SK-N-SH (cell line): ENCODE measurements at regions not wholly inside any gene's neighbourhood (a gene's known extent, or its start where the extent isn't known, plus 50 kb on each side); places are given as distances from the start of the nearest gene placed in this dataset.

Experiments
- CTCF ChIA-PET: fragments of 300-600, 350-600 bp; formaldehyde crosslinking; extraction: SDS; loops from one replicate; lab custom pipeline; 2021; lab: Yijun Ruan, JAX
- POLR2A ChIA-PET: fragments of 350-600 bp; sonication (Branson Sonifier 250); formaldehyde crosslinking; extraction: SDS; loops from one replicate; lab custom pipeline; 2020; ENCODE audit warnings: antibody characterized with exemption, inconsistent platforms; lab: Yijun Ruan, JAX
- DNase-seq: peaks from one replicate; pipeline ENCODE4 v3.0.0; 2012
- H2AFZ ChIP-seq: fragments of 200-600 bp; sonication (generic); 2 replicates; pipeline ENCODE4 v1.8.1; 2016; ENCODE audit warnings: antibody characterized with exemption, mild to moderate bottlenecking, low read depth
- H3F3A ChIP-seq: fragments of 200-600 bp; sonication (generic); replicated peaks from 2 replicates; pipeline ENCODE3; 2016; ENCODE audit warnings: antibody characterized with exemption, mild to moderate bottlenecking; ENCODE audit not compliant: insufficient read depth
- H3K27ac ChIP-seq, 2 experiments: fragments of 200-500 bp in 1 of 2; fragments of 200-600 bp in 1 of 2; sonication (Bioruptor generic) in 1 of 2; sonication (generic), shearing (Covaris generic) in 1 of 2; 2 replicates each; pipeline versions ENCODE4 v1.5.1 to v1.6.1; 2014 to 2016; ENCODE audit warnings: low read depth in 2 of 2, inconsistent platforms in 1 of 2, low read length in 1 of 2, mild to moderate bottlenecking in 1 of 2, mixed read lengths in 1 of 2
- H3K27me3 ChIP-seq: fragments of 200-600 bp; sonication (generic), shearing (Covaris generic); 2 replicates; pipeline ENCODE4 v1.6.1; 2016; ENCODE audit warnings: mixed run types; ENCODE audit not compliant: insufficient read depth
- H3K36me3 ChIP-seq, 2 experiments: fragments of 200-500 bp in 1 of 2; fragments of 200-600 bp in 1 of 2; sonication (Bioruptor generic) in 1 of 2; sonication (generic) in 1 of 2; replicated peaks in 1 of 2; 2 replicates each; pipeline versions ENCODE3 to v1.5.1; 2014 to 2016; ENCODE audit warnings: low read length in 1 of 2, mild to moderate bottlenecking in 1 of 2; ENCODE audit not compliant: insufficient read depth in 2 of 2, control insufficient read depth in 1 of 2
- H3K4me1 ChIP-seq, 2 experiments: fragments of 200-500 bp in 1 of 2; fragments of 200-600 bp in 1 of 2; sonication (Bioruptor generic) in 1 of 2; sonication (generic), shearing (Covaris generic) in 1 of 2; 2 replicates each; pipeline versions ENCODE4 v1.5.1 to v1.6.1; 2014 to 2016; ENCODE audit warnings: low read depth in 1 of 2, low read length in 1 of 2, mixed run types in 1 of 2; ENCODE audit not compliant: insufficient read depth in 2 of 2, control insufficient read depth in 1 of 2
- H3K4me2 ChIP-seq: fragments of 200-600 bp; sonication (generic), shearing (Covaris generic); 2 replicates; pipeline ENCODE4 v1.6.1; 2017; ENCODE audit warnings: mixed run types
- H3K4me3 ChIP-seq, 2 experiments: fragments of 200-500 bp in 1 of 2; fragments of 200-600 bp in 1 of 2; sonication (Bioruptor generic) in 1 of 2; sonication (generic), shearing (Covaris generic) in 1 of 2; 2 replicates each; pipeline versions ENCODE4 v1.5.1 to v1.8.1; 2014 to 2016; ENCODE audit warnings: low read depth in 2 of 2, inconsistent platforms in 1 of 2, low read length in 1 of 2, mild to moderate bottlenecking in 1 of 2, mixed read lengths in 1 of 2, moderate library complexity in 1 of 2
- H3K79me2 ChIP-seq: fragments of 200-600 bp; sonication (generic); 2 replicates; pipeline ENCODE4 v1.8.1; 2017; ENCODE audit warnings: mild to moderate bottlenecking; ENCODE audit not compliant: insufficient read depth
- H3K9ac ChIP-seq: fragments of 200-600 bp; sonication (generic); 2 replicates; pipeline ENCODE4 v1.6.1; 2017; ENCODE audit warnings: mixed run types
- H3K9me2 ChIP-seq: fragments of 200-600 bp; sonication (generic); 2 replicates; pipeline ENCODE4 v1.6.1; 2017; ENCODE audit warnings: mixed run types
- H3K9me3 ChIP-seq: fragments of 200-600 bp; sonication (generic); 2 replicates; pipeline ENCODE4 v1.6.1; 2017; ENCODE audit warnings: mixed run types, mild to moderate bottlenecking, moderate library complexity
- H4K20me1 ChIP-seq: fragments of 200-600 bp; sonication (generic); 2 replicates; pipeline ENCODE4 v1.6.1; 2017; ENCODE audit warnings: mild to moderate bottlenecking, mixed run types; ENCODE audit not compliant: insufficient read depth
- ELF1 ChIP-seq: IDR thresholded peaks from 2 replicates; pipeline ENCODE4 v1.4.0; 2012
- EP300 ChIP-seq, 2 experiments: IDR thresholded peaks; 2 replicates each; pipeline versions ENCODE4 v1.4.0 to v1.6.1; 2012; ENCODE audit warnings: borderline replicate concordance in 1 of 2, low read depth in 1 of 2, low read length in 1 of 2
- FOXJ3 ChIP-seq: sonication (generic); formaldehyde crosslinking; IDR thresholded peaks from 2 replicates; pipeline ENCODE4 v1.5.1; 2020; ENCODE audit warnings: mild to moderate bottlenecking, missing genetic modification reagents
- FOXM1 ChIP-seq: IDR thresholded peaks from 2 replicates; pipeline ENCODE4 v1.4.0; 2012; ENCODE audit warnings: low read depth, mild to moderate bottlenecking
- JUND ChIP-seq: IDR thresholded peaks from 2 replicates; pipeline ENCODE4 v1.4.0; 2012
- MEF2A ChIP-seq: IDR thresholded peaks from 2 replicates; pipeline ENCODE4 v1.4.0; 2012; ENCODE audit warnings: low read depth, borderline replicate concordance
- MXI1 ChIP-seq: IDR thresholded peaks from 2 replicates; pipeline ENCODE4 v1.6.1; 2012; ENCODE audit warnings: mild to moderate bottlenecking, low read depth, low read length, improper control_type of control experiment
- NFIC ChIP-seq: IDR thresholded peaks from 2 replicates; pipeline ENCODE4 v1.4.0; 2012; ENCODE audit warnings: borderline replicate concordance
- NRF1 ChIP-seq: IDR thresholded peaks from 2 replicates; pipeline ENCODE4 v1.6.1; 2012; ENCODE audit warnings: low read depth, mild to moderate bottlenecking, low read length
- POLR2AphosphoS5 ChIP-seq: IDR thresholded peaks from 2 replicates; pipeline ENCODE4 v1.6.1; 2012; ENCODE audit warnings: low read depth, low read length
- RAD21 ChIP-seq: IDR thresholded peaks from 2 replicates; pipeline ENCODE4 v1.6.1; 2012; ENCODE audit warnings: mild to moderate bottlenecking, low read length
- RCOR1 ChIP-seq: fragments of 150-350 bp; IDR thresholded peaks from 2 replicates; pipeline ENCODE4 v1.6.1; 2017; ENCODE audit warnings: antibody characterized with exemption, low read length
- RXRA ChIP-seq: IDR thresholded peaks from 2 replicates; pipeline ENCODE4 v1.4.0; 2012; ENCODE audit warnings: low read depth, mild to moderate bottlenecking, borderline replicate concordance
- SIN3A ChIP-seq: IDR thresholded peaks from 2 replicates; pipeline ENCODE4 v1.6.1; 2012; ENCODE audit warnings: low read depth, mild to moderate bottlenecking, low read length, moderate library complexity, borderline replicate concordance
- TCF12 ChIP-seq: IDR thresholded peaks from 2 replicates; pipeline ENCODE4 v1.4.0; 2012
- TEAD4 ChIP-seq: IDR thresholded peaks from 2 replicates; pipeline ENCODE4 v1.4.0; 2012; ENCODE audit warnings: mild to moderate bottlenecking, borderline replicate concordance; ENCODE audit not compliant: insufficient read depth
- YY1 ChIP-seq: IDR thresholded peaks from 2 replicates; pipeline ENCODE4 v1.4.0; 2012; ENCODE audit warnings: low read depth, mild to moderate bottlenecking
- WGBS: methylation state at CpG from one replicate; pipeline ENCODE4 v1.1.6; 2017; ENCODE audit warnings: low lambda C conversion rate; 5-methylcytosine and 5-hydroxymethylcytosine counted together
- TF ChIP-seq, protein P1 (sequence below): fragments of 200-600 bp; sonication (generic); IDR thresholded peaks from 2 replicates; pipeline ENCODE4 v1.6.1; 2017; ENCODE audit warnings: antibody characterized with exemption, mild to moderate bottlenecking, moderate library complexity
- TF ChIP-seq, protein P2 (sequence below): IDR thresholded peaks from 2 replicates; pipeline ENCODE4 v1.4.0; 2012; ENCODE audit warnings: low read depth, borderline replicate concordance
- TF ChIP-seq, protein P3 (sequence below): IDR thresholded peaks from 2 replicates; pipeline ENCODE4 v1.4.0; 2012; ENCODE audit warnings: low read depth, borderline replicate concordance
- TF ChIP-seq, protein P4 (sequence below): IDR thresholded peaks from 2 replicates; pipeline ENCODE4 v1.6.1; 2012; ENCODE audit warnings: mild to moderate bottlenecking, low read depth, low read length, moderate library complexity
- TF ChIP-seq, protein P5 (sequence below): fragments of 150-350 bp; IDR thresholded peaks from 2 replicates; pipeline ENCODE4 v1.6.1; 2017; ENCODE audit warnings: antibody characterized with exemption, low read length, low read depth, borderline replicate concordance

DNA sequence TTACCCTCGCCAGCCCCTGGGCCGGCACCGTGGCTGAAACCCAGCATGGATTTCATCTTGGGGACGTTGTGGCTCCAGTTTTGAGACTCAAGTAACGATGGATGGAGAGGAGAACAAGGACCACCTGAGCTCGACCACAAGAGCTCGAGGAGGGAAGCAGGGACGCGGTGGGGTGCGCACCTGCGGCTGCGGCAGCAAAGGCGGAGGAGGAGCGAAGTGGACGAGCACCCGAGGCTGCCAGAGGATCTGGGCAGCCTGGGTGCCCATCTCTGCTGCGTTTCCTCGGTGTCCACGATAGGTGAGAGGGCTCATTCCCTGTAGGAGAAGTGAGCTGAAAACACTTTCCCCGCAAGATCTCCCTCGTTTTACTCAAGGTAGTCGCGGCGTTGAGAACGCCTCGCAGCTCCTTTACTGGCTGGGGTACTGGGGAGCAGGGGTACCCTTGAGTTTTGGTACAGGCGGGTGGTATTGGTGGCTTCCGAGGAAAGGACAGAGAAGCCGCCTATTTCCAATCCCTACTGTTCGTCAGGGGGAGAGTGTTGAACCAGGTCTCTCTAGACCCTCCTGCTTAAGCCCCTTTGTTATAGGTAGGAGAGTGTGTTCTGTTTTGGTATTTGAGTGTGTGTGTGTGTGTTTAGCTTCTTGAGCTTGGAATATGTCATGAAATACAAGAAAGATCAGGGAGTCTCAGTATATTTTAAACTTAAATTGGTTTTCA lies 137.7 kb downstream of the TRIM27 start (continued):
- TF ChIP-seq NRF1 (no peak), RCOR1 (no peak), EP300 (IDR thresholded peaks at IDR 0.05; ENCODE audit: borderline replicate concordance in 1 of 2, low read depth in 1 of 2, low read length in 1 of 2) (no peak), POLR2AphosphoS5 (no peak), SIN3A (no peak), RAD21 (no peak)
- TF ChIP-seq, all 33 proteins: peak for 0

DNA sequence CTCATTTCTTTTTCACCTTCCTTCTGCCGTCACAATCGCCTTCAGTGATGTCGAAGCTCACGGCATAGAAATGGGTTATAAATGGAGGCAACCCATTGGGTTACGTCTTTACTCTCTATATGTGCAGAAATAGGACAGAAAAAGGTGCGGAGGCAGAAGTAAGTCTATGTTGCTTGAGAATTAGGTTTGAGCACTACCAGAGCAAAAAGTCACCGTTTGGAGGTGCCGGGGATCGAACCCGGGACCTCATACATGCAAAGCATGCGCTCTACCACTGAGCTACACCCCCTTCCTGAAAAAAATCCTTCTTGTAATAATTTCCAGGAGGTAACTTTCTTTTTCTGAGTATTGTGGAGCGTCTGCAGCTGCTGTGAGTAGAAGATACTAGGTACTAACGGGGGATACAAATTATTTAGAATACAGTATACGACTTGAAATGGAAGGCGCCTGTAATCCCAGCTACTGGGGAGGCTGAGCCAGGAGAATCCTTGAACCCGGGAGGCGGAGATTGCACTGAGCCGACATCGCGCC lies 134.2 kb downstream of the TRIM27 start:
- CTCF ChIA-PET: no interaction called here
- Histone ChIP-seq H4K20me1 (no peaks in the 10 kb centered on the region), H3K4me3 (peak overlapping the region; percentile 55 to 68), H3K9ac (no peak overlapping the region), H3K9me2 (no peaks in the 10 kb centered on the region), H3K36me3 (no peaks in the 10 kb centered on the region), H3K4me2 (peak overlapping the region; percentile 68), H2AFZ (peak overlapping the region; percentile 78; the same call in 1 of the 2 replicates), H3K79me2 (no peaks in the 10 kb centered on the region), H3F3A (no peaks in the 10 kb centered on the region), H3K27me3 (peaks cover 64% of the 10 kb centered on the region), H3K4me1 (peaks cover 0 to 4% of the 10 kb centered on the region in 2 experiments; a peak in 1 of 4 replicates), H3K9me3 (no peaks in the 10 kb centered on the region), H3K27ac (no peak overlapping the region)
- 8% methylated on average over 20 of the region's 20 CpGs for WGBS
- no peak for DNase-seq
- POLR2A ChIA-PET: no interaction called here
- TF ChIP-seq TCF12 (0 out of 2 replicates have a peak, but pooled peaks have one; percentile 7), FOXJ3 (no peak), TEAD4 (peak; percentile 50; the same call in 1 of the 2 replicates), RXRA (no peak), NRF1 (no peak), JUND (no peak), MXI1 (no peak), POLR2AphosphoS5 (no peak), SIN3A (no peak), FOXM1 (no peak), YY1 (no peak), NFIC (no peak), MEF2A (no peak), ELF1 (no peak)
- TF ChIP-seq, protein P1, sequence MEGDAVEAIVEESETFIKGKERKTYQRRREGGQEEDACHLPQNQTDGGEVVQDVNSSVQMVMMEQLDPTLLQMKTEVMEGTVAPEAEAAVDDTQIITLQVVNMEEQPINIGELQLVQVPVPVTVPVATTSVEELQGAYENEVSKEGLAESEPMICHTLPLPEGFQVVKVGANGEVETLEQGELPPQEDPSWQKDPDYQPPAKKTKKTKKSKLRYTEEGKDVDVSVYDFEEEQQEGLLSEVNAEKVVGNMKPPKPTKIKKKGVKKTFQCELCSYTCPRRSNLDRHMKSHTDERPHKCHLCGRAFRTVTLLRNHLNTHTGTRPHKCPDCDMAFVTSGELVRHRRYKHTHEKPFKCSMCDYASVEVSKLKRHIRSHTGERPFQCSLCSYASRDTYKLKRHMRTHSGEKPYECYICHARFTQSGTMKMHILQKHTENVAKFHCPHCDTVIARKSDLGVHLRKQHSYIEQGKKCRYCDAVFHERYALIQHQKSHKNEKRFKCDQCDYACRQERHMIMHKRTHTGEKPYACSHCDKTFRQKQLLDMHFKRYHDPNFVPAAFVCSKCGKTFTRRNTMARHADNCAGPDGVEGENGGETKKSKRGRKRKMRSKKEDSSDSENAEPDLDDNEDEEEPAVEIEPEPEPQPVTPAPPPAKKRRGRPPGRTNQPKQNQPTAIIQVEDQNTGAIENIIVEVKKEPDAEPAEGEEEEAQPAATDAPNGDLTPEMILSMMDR: no peak
- TF ChIP-seq, protein P2, sequence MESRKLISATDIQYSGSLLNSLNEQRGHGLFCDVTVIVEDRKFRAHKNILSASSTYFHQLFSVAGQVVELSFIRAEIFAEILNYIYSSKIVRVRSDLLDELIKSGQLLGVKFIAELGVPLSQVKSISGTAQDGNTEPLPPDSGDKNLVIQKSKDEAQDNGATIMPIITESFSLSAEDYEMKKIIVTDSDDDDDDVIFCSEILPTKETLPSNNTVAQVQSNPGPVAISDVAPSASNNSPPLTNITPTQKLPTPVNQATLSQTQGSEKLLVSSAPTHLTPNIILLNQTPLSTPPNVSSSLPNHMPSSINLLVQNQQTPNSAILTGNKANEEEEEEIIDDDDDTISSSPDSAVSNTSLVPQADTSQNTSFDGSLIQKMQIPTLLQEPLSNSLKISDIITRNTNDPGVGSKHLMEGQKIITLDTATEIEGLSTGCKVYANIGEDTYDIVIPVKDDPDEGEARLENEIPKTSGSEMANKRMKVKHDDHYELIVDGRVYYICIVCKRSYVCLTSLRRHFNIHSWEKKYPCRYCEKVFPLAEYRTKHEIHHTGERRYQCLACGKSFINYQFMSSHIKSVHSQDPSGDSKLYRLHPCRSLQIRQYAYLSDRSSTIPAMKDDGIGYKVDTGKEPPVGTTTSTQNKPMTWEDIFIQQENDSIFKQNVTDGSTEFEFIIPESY: no peak
- TF ChIP-seq, protein P3, sequence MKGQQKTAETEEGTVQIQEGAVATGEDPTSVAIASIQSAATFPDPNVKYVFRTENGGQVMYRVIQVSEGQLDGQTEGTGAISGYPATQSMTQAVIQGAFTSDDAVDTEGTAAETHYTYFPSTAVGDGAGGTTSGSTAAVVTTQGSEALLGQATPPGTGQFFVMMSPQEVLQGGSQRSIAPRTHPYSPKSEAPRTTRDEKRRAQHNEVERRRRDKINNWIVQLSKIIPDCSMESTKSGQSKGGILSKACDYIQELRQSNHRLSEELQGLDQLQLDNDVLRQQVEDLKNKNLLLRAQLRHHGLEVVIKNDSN: no peak
- TF ChIP-seq, protein P4, sequence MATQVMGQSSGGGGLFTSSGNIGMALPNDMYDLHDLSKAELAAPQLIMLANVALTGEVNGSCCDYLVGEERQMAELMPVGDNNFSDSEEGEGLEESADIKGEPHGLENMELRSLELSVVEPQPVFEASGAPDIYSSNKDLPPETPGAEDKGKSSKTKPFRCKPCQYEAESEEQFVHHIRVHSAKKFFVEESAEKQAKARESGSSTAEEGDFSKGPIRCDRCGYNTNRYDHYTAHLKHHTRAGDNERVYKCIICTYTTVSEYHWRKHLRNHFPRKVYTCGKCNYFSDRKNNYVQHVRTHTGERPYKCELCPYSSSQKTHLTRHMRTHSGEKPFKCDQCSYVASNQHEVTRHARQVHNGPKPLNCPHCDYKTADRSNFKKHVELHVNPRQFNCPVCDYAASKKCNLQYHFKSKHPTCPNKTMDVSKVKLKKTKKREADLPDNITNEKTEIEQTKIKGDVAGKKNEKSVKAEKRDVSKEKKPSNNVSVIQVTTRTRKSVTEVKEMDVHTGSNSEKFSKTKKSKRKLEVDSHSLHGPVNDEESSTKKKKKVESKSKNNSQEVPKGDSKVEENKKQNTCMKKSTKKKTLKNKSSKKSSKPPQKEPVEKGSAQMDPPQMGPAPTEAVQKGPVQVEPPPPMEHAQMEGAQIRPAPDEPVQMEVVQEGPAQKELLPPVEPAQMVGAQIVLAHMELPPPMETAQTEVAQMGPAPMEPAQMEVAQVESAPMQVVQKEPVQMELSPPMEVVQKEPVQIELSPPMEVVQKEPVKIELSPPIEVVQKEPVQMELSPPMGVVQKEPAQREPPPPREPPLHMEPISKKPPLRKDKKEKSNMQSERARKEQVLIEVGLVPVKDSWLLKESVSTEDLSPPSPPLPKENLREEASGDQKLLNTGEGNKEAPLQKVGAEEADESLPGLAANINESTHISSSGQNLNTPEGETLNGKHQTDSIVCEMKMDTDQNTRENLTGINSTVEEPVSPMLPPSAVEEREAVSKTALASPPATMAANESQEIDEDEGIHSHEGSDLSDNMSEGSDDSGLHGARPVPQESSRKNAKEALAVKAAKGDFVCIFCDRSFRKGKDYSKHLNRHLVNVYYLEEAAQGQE: no peak
- TF ChIP-seq, protein P5, sequence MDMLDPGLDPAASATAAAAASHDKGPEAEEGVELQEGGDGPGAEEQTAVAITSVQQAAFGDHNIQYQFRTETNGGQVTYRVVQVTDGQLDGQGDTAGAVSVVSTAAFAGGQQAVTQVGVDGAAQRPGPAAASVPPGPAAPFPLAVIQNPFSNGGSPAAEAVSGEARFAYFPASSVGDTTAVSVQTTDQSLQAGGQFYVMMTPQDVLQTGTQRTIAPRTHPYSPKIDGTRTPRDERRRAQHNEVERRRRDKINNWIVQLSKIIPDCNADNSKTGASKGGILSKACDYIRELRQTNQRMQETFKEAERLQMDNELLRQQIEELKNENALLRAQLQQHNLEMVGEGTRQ: no peak
